H1 (cell line): ENCODE measurements at regions not wholly inside any gene's neighbourhood (a gene's known extent, or its start where the extent isn't known, plus 50 kb on each side); places are given as distances from the start of the nearest gene placed in this dataset.

Experiments used
- ATF2 ChIP-seq: IDR thresholded peaks from 2 replicates; pipeline ENCODE4 v1.6.1; 2012; ENCODE audit warnings: low read length, inconsistent platforms
- CHD2 ChIP-seq: IDR thresholded peaks from 2 replicates; pipeline ENCODE4 v1.6.1; 2012; ENCODE audit warnings: low read length, improper control_type of control experiment
- KDM1A ChIP-seq: fragments of 200-600, 300-600 bp; sonication (generic); IDR thresholded peaks from 2 replicates; pipeline ENCODE4 v1.7.1; 2016; ENCODE audit warnings: mild to moderate bottlenecking, low read length, borderline replicate concordance
- SP2 ChIP-seq: IDR thresholded peaks from 2 replicates; pipeline ENCODE4 v1.6.1; 2012; ENCODE audit warnings: mild to moderate bottlenecking, low read length, inconsistent platforms
- USF2 ChIP-seq: IDR thresholded peaks from 2 replicates; pipeline ENCODE4 v1.6.1; 2011; ENCODE audit warnings: low read length, improper control_type of control experiment

- TF ChIP-seq ATF2 (no peak), KDM1A (no peak), CHD2 (no peak), USF2 (no peak), SP2 (no peak)
These were observed 80.7 kb upstream of the NABP1 start (continued) for GRCh38 chr2:191597186-191597751.
